ENCODE measurements at regions not wholly inside any gene's neighbourhood (a gene's known extent, or its start where the extent isn't known, plus 50 kb on each side); places are given as distances from the start of the nearest gene placed in this dataset.

- Histone ChIP-seq H3K9ac (ENCODE audit: extremely low read depth, insufficient read length, low read length) (no peak overlapping the region), H3K79me2 (ENCODE audit: insufficient read depth, low read length) (no peaks in the 10 kb centered on the region), H3K27me3 (ENCODE audit: insufficient read depth, low read length) (no peaks in the 10 kb centered on the region), H2AFZ (ENCODE audit: low read length) (no peak overlapping the region), H2BK5ac (ENCODE audit: insufficient read length, low read length) (no peak overlapping the region), H3K79me1 (ENCODE audit: insufficient read depth, low read depth, low read length, poor library complexity, severe bottlenecking) (no peaks in the 10 kb centered on the region), H4K91ac (ENCODE audit: insufficient read length, low read depth, low read length) (no peak overlapping the region), H2AK5ac (ENCODE audit: insufficient read length, low read length) (no peak overlapping the region), H3K27ac (ENCODE audit: insufficient read length, low read depth, low read length) (no peak overlapping the region), H3K14ac (ENCODE audit: insufficient read depth, low read length) (no peak overlapping the region), H3K9me3 (ENCODE audit: control insufficient read depth, low read depth, low read length) (peaks cover 7% of the 10 kb centered on the region), H2BK20ac (ENCODE audit: low read depth, low read length, poor library complexity, severe bottlenecking) (no peak overlapping the region), H3T11ph (ENCODE audit: low read length) (no peak overlapping the region), H2BK120ac (ENCODE audit: low read depth, low read length, poor library complexity, severe bottlenecking) (no peak overlapping the region), H3K18ac (ENCODE audit: insufficient read length, low read depth, low read length) (no peak overlapping the region), H3K23me2 (ENCODE audit: insufficient read length, low read depth, low read length, poor library complexity, severe bottlenecking) (no peaks in the 10 kb centered on the region), H3K56ac (ENCODE audit: insufficient read length, low read depth, low read length) (no peak overlapping the region), H4K20me1 (ENCODE audit: control insufficient read depth, insufficient read depth, insufficient read length) (no peaks in the 10 kb centered on the region), H3K4me2 (ENCODE audit: insufficient read depth, insufficient read length, low read length) (no peak overlapping the region), H3K4me1 (ENCODE audit: insufficient read depth, low read length) (no peaks in the 10 kb centered on the region), H2BK12ac (ENCODE audit: insufficient read length, low read depth, low read length) (no peak overlapping the region), H2BK15ac (ENCODE audit: low read depth, low read length) (no peak overlapping the region), H4K8ac (replicated peaks; ENCODE audit: insufficient read length, low read depth, low read length) (no peak overlapping the region), H3K23ac (ENCODE audit: insufficient read length, low read depth, low read length) (no peak overlapping the region), H3K4ac (ENCODE audit: low read depth, low read length) (no peak overlapping the region), H4K5ac (ENCODE audit: insufficient read length, low read depth, low read length) (no peak overlapping the region)
- Mint-ChIP-seq H3K36me3 (ENCODE audit: insufficient read depth in 1 of 3, low read depth in 3 of 3) (peaks cover 2 to 12% (median 6%) of the 10 kb centered on the region in 3 experiments), H3K27me3 (ENCODE audit: low read depth) (no peaks in the 10 kb centered on the region; the same call in 1 of the 2 replicates), H3K27ac (no peak overlapping the region), H3K4me3 (no peak overlapping the region), H3K9me3 (peaks cover 12 to 14% of the 10 kb centered on the region in 2 experiments; a peak in 4 of 5 replicates), H3K4me1 (peaks cover 13 to 14% of the 10 kb centered on the region in 2 experiments)
- no CpG with 5 or more reads among the region's 8 CpGs for WGBS (ENCODE audit: extremely low coverage, insufficient read length, low lambda C conversion rate)
- no peak for DNase-seq
- TF ChIP-seq CTCF (conservative IDR thresholded peaks at IDR 0.05): no peak
Observed at GRCh38 chr9:108687006-108687987, 168.5 kb downstream of the ACTL7B start.
